HepG2 (cell line): ENCODE measurements at regions not wholly inside any gene's neighbourhood (a gene's known extent, or its start where the extent isn't known, plus 50 kb on each side); places are given as distances from the start of the nearest gene placed in this dataset.

ENCODE experiments used
- ATAC-seq: fragments of 200-7000 bp; cut with Tn5 transposase; 3 replicates; pipeline ENCODE4 v1.9.1; 2020; ENCODE audit warnings: mild to moderate bottlenecking, moderate library complexity
- BruUV-seq: library from RNA; stranded (reverse); fragments of 400-500 nt; replicated peaks from 2 replicates; lab custom pipeline; 2021; lab: Mats Ljungman, UMichigan
- CTCF ChIA-PET: fragments of 300-600 bp; formaldehyde crosslinking; extraction: SDS; loops from one replicate; lab custom pipeline; 2021; ENCODE audit warnings: low total read pairs, inconsistent platforms, low intra/inter-chr PET ratio; lab: Yijun Ruan, JAX
- POLR2A ChIA-PET: fragments of 350-600 bp; sonication (Branson Sonifier 250); formaldehyde crosslinking; loops from one replicate; lab custom pipeline; 2020; ENCODE audit warnings: antibody characterized with exemption, inconsistent platforms; lab: Yijun Ruan, JAX
- DNase-seq: peaks from one replicate; pipeline ENCODE4 v3.0.0-alpha.2; 2015; ENCODE audit warnings: low spot score
- FAIRE-seq: peaks from 3 replicates; lab custom pipeline; 2011; peaks lifted over from hg19 to GRCh38; lab: Jason Lieb, UNC
- H2AFZ ChIP-seq: one replicate; pipeline ENCODE4 v1.6.1; 2011; ENCODE audit warnings: low read length, inconsistent platforms
- H3K27ac ChIP-seq: fragments of 300-600 bp; 3 replicates; pipeline ENCODE4 v1.8.0; 2011; ENCODE audit warnings: mixed run types, mild to moderate bottlenecking, mixed read lengths, low read length, inconsistent platforms; ENCODE audit not compliant: insufficient read depth; ENCODE audit errors: extremely low read length
- H3K27me3 ChIP-seq, 2 experiments: fragments of 200-600 bp in 1 of 2; 2 replicates in 1 of 2; 3 replicates in 1 of 2; pipeline versions ENCODE4 v1.6.0 to v1.8.0; 2011; ENCODE audit warnings: low read length in 2 of 2, mild to moderate bottlenecking in 2 of 2, moderate library complexity in 2 of 2, inconsistent platforms in 1 of 2; ENCODE audit not compliant: insufficient read depth in 2 of 2, control insufficient read depth in 1 of 2
- H3K36me3 ChIP-seq, 2 experiments: fragments of 200-600 bp in 1 of 2; replicated peaks in 1 of 2; 2 replicates in 1 of 2; 3 replicates in 1 of 2; pipeline versions ENCODE4 v1.5.1 to v1.8.0; 2011; ENCODE audit warnings: low read length in 2 of 2, inconsistent platforms in 1 of 2; ENCODE audit not compliant: insufficient read depth in 2 of 2, control insufficient read depth in 1 of 2
- H3K4me1 ChIP-seq: 2 replicates; pipeline ENCODE4 v1.5.1; 2012; ENCODE audit warnings: low read length, inconsistent platforms; ENCODE audit not compliant: insufficient read depth
- H3K4me2 ChIP-seq: 2 replicates; pipeline ENCODE4 v1.6.0; 2011; ENCODE audit warnings: low read depth, low read length, inconsistent platforms
- H3K4me3 ChIP-seq, 3 experiments: fragments of 200-600 bp in 1 of 3; sonication (generic), shearing (Covaris generic) in 1 of 3; replicated peaks in 1 of 3; 2 replicates each; pipeline ENCODE4 v1.5.1; 2011 to 2016; ENCODE audit warnings: low read length in 3 of 3, inconsistent platforms in 2 of 3, low read depth in 2 of 3, mild to moderate bottlenecking in 2 of 3, control low read depth in 1 of 3, mixed read lengths in 1 of 3; ENCODE audit not compliant: insufficient read depth in 1 of 3
- H3K79me2 ChIP-seq: one replicate; pipeline ENCODE4 v1.6.1; 2011; ENCODE audit warnings: low read length, inconsistent platforms; ENCODE audit not compliant: insufficient read depth
- H3K9ac ChIP-seq: 2 replicates; pipeline ENCODE4 v1.6.0; 2011; ENCODE audit warnings: mild to moderate bottlenecking, low read depth, low read length, inconsistent platforms; ENCODE audit not compliant: insufficient read depth
- H3K9me3 ChIP-seq: 2 replicates; pipeline ENCODE4 v1.5.1; 2012; ENCODE audit warnings: mild to moderate bottlenecking, low read length
- H4K20me1 ChIP-seq: 2 replicates; pipeline ENCODE4 v1.6.0; 2011; ENCODE audit warnings: inconsistent platforms, mild to moderate bottlenecking, low read length, moderate library complexity; ENCODE audit not compliant: insufficient read depth
- GZF1 ChIP-seq: sonication (generic); formaldehyde crosslinking; IDR thresholded peaks from 2 replicates; pipeline ENCODE4 v1.5.1; 2020; ENCODE audit warnings: mild to moderate bottlenecking, missing genetic modification reagents
- KDM3A ChIP-seq: IDR thresholded peaks from 2 replicates; pipeline ENCODE4 v1.6.1; 2018; ENCODE audit warnings: low read depth, missing compliant biosample characterization
- NCOA5 ChIP-seq: sonication (generic); formaldehyde crosslinking; IDR thresholded peaks from 2 replicates; pipeline ENCODE4 v1.4.0; 2020; ENCODE audit warnings: missing genetic modification reagents
- NFIB ChIP-seq: sonication (generic); formaldehyde crosslinking; IDR thresholded peaks from 2 replicates; pipeline ENCODE4 v1.9.0; 2021; ENCODE audit warnings: missing genetic modification reagents, mild to moderate bottlenecking, borderline replicate concordance
- ZBTB20 ChIP-seq: sonication (generic); formaldehyde crosslinking; IDR thresholded peaks from 2 replicates; pipeline ENCODE4 v1.8.1; 2023; ENCODE audit warnings: missing genetic modification reagents, low read depth, mild to moderate bottlenecking, borderline replicate concordance
- ZBTB7B ChIP-seq: sonication (generic); formaldehyde crosslinking; IDR thresholded peaks from 2 replicates; pipeline ENCODE4 v1.4.0; 2020; ENCODE audit warnings: missing genetic modification reagents
- ZFY ChIP-seq: sonication (generic); formaldehyde crosslinking; IDR thresholded peaks from 2 replicates; pipeline ENCODE4 v1.4.0; 2020; ENCODE audit warnings: missing genetic modification reagents
- ZMYM4 ChIP-seq: sonication (generic); formaldehyde crosslinking; IDR thresholded peaks from 2 replicates; pipeline ENCODE4 v1.8.1; 2023; ENCODE audit warnings: mild to moderate bottlenecking, missing genetic modification reagents
- ZNF788 ChIP-seq: sonication (generic); formaldehyde crosslinking; IDR thresholded peaks from 2 replicates; pipeline ENCODE4 v1.5.0; 2020; ENCODE audit warnings: mild to moderate bottlenecking, missing genetic modification reagents, borderline replicate concordance
- WGBS: methylation state at CpG from one replicate; pipeline ENCODE4 v1.1.6; 2017; ENCODE audit warnings: low lambda C conversion rate; 5-methylcytosine and 5-hydroxymethylcytosine counted together
- in situ Hi-C: cut with HindIII; loops from 2 replicates; pipeline ENCODE4 v1.10.0; 2017; ENCODE audit warnings: low pct_unique_long_range_greater_than_20kb; ENCODE audit not compliant: extremely low pct_ligation_motif_present
- intact Hi-C: fragments of 100-400 bp; cut with micrococcal nuclease; formaldehyde crosslinking; loops from one replicate; pipeline ENCODE4 v1.10.0; 2022; ENCODE audit not compliant: unreplicated experiment
- TF ChIP-seq, protein P1 (sequence below): sonication (generic); formaldehyde crosslinking; IDR thresholded peaks from 2 replicates; pipeline ENCODE4 v1.8.0; 2022; ENCODE audit warnings: missing genetic modification reagents, mild to moderate bottlenecking, inconsistent platforms, borderline replicate concordance
- TF ChIP-seq, protein P2 (sequence below): sonication (generic); formaldehyde crosslinking; IDR thresholded peaks from 2 replicates; pipeline ENCODE4 v1.4.0; 2020; ENCODE audit warnings: missing genetic modification reagents
- TF ChIP-seq, protein P3 (sequence below): fragments of 450-650 bp; IDR thresholded peaks from 2 replicates; pipeline ENCODE4 v1.6.1; 2016
- TF ChIP-seq, protein P4 (sequence below): sonication (generic); IDR thresholded peaks from 2 replicates; pipeline ENCODE4 v1.6.1; 2016; ENCODE audit warnings: low read depth, borderline replicate concordance

DNA sequence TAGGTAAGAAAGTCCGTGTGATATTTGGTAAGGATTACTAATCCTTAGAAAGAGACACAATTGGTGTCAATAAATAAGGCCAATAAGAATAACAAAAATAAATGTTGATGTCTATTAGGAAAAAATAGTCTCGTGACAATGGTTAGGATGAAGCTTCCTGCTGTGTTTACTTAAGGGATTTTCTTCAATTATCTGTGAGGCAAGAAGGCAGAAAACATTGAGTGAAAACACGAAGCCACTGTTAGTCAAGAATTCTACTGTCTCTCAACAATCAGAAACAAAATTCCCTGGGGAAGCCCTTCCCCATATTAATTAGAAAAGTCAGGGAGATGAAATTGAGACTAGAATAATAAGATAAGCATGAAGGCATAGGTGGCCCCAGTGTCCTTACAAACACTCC, 149.0 kb downstream of the SYK start (continued):
- TF ChIP-seq, protein P1, sequence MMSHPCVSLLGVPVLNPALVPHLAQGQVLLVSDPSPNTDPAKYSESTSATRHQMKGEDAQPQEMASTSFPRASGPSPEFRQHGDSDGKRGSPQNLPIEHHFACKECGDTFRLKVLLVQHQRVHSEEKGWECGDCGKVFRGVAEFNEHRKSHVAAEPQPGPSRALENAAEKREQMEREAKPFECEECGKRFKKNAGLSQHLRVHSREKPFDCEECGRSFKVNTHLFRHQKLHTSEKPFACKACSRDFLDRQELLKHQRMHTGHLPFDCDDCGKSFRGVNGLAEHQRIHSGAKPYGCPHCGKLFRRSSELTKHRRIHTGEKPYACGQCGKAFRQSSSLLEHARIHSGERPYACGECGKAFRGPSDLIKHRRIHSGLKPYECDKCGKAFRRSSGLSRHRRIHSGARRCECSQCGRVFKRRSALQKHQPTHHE (CRISPR knock-in tag), result no peak
- TF ChIP-seq, all 625 proteins: peak for 0

- CTCF ChIA-PET, result no interaction called here
- BruUV-seq, result no TSS peak
- 12% methylated on average over 3 of the region's 3 CpGs for WGBS
- TF ChIP-seq, protein P2, sequence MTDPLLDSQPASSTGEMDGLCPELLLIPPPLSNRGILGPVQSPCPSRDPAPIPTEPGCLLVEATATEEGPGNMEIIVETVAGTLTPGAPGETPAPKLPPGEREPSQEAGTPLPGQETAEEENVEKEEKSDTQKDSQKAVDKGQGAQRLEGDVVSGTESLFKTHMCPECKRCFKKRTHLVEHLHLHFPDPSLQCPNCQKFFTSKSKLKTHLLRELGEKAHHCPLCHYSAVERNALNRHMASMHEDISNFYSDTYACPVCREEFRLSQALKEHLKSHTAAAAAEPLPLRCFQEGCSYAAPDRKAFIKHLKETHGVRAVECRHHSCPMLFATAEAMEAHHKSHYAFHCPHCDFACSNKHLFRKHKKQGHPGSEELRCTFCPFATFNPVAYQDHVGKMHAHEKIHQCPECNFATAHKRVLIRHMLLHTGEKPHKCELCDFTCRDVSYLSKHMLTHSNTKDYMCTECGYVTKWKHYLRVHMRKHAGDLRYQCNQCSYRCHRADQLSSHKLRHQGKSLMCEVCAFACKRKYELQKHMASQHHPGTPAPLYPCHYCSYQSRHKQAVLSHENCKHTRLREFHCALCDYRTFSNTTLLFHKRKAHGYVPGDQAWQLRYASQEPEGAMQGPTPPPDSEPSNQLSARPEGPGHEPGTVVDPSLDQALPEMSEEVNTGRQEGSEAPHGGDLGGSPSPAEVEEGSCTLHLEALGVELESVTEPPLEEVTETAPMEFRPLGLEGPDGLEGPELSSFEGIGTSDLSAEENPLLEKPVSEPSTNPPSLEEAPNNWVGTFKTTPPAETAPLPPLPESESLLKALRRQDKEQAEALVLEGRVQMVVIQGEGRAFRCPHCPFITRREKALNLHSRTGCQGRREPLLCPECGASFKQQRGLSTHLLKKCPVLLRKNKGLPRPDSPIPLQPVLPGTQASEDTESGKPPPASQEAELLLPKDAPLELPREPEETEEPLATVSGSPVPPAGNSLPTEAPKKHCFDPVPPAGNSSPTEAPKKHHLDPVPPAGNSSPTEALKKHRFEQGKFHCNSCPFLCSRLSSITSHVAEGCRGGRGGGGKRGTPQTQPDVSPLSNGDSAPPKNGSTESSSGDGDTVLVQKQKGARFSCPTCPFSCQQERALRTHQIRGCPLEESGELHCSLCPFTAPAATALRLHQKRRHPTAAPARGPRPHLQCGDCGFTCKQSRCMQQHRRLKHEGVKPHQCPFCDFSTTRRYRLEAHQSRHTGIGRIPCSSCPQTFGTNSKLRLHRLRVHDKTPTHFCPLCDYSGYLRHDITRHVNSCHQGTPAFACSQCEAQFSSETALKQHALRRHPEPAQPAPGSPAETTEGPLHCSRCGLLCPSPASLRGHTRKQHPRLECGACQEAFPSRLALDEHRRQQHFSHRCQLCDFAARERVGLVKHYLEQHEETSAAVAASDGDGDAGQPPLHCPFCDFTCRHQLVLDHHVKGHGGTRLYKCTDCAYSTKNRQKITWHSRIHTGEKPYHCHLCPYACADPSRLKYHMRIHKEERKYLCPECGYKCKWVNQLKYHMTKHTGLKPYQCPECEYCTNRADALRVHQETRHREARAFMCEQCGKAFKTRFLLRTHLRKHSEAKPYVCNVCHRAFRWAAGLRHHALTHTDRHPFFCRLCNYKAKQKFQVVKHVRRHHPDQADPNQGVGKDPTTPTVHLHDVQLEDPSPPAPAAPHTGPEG, result no peak
- TF ChIP-seq GZF1 (no peak), ZFY (CRISPR knock-in tag) (no peak), NCOA5 (CRISPR knock-in tag) (no peak), NFIB (CRISPR knock-in tag) (no peak), ZNF788 (CRISPR knock-in tag) (no peak), KDM3A (CRISPR knock-in tag) (no peak), ZBTB7B (CRISPR knock-in tag) (no peak), ZMYM4 (no peak), ZBTB20 (no peak)
- TF ChIP-seq, protein P3, sequence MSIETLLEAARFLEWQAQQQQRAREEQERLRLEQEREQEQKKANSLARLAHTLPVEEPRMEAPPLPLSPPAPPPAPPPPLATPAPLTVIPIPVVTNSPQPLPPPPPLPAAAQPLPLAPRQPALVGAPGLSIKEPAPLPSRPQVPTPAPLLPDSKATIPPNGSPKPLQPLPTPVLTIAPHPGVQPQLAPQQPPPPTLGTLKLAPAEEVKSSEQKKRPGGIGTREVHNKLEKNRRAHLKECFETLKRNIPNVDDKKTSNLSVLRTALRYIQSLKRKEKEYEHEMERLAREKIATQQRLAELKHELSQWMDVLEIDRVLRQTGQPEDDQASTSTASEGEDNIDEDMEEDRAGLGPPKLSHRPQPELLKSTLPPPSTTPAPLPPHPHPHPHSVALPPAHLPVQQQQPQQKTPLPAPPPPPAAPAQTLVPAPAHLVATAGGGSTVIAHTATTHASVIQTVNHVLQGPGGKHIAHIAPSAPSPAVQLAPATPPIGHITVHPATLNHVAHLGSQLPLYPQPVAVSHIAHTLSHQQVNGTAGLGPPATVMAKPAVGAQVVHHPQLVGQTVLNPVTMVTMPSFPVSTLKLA, result no peak
- TF ChIP-seq, protein P4, sequence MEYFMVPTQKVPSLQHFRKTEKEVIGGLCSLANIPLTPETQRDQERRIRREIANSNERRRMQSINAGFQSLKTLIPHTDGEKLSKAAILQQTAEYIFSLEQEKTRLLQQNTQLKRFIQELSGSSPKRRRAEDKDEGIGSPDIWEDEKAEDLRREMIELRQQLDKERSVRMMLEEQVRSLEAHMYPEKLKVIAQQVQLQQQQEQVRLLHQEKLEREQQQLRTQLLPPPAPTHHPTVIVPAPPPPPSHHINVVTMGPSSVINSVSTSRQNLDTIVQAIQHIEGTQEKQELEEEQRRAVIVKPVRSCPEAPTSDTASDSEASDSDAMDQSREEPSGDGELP, result no peak
These were observed 151.6 kb downstream of the SYK start for GRCh38 chr9:90953200-90953599.

More at GRCh38 chr9:90953200-90953599, 151.6 kb downstream of the SYK start:
- no peaks in the 10 kb centered on the region for H4K20me1 ChIP-seq
- no peak overlapping the region for H3K27ac ChIP-seq
- no peak overlapping the region for H3K4me2 ChIP-seq
- H3K9ac ChIP-seq, result no peak overlapping the region
- H3K79me2 ChIP-seq, result no peaks in the 10 kb centered on the region
- in situ Hi-C loops, result no loop called here
- no peak overlapping the region for H2AFZ ChIP-seq
- intact Hi-C loops, result no loop called here
- DNase-seq, result no peak
- peaks cover 1 to 11% of the 10 kb centered on the region in 2 experiments; a peak in 3 of 5 replicates for H3K27me3 ChIP-seq
- H3K4me1 ChIP-seq, result no peaks in the 10 kb centered on the region
- no peaks in the 10 kb centered on the region for H3K9me3 ChIP-seq
- no peak for ATAC-seq
- POLR2A ChIA-PET, result no interaction called here
- no peaks in the 10 kb centered on the region for H3K36me3 ChIP-seq
- FAIRE-seq, result no peak
- H3K4me3 ChIP-seq, result no peak overlapping the region
